ENCODE measurements at regions not wholly inside any gene's neighbourhood (a gene's known extent, or its start where the extent isn't known, plus 50 kb on each side); places are given as distances from the start of the nearest gene placed in this dataset.
A peak's percentile ranks its signal among the peaks of the same experiment; 100 is the strongest.
"Not testable (repeated sequence)": the region's sequence is repeated elsewhere in the genome, so short reads cannot be mapped to it uniquely, and the experiment has no call there.

DNA sequence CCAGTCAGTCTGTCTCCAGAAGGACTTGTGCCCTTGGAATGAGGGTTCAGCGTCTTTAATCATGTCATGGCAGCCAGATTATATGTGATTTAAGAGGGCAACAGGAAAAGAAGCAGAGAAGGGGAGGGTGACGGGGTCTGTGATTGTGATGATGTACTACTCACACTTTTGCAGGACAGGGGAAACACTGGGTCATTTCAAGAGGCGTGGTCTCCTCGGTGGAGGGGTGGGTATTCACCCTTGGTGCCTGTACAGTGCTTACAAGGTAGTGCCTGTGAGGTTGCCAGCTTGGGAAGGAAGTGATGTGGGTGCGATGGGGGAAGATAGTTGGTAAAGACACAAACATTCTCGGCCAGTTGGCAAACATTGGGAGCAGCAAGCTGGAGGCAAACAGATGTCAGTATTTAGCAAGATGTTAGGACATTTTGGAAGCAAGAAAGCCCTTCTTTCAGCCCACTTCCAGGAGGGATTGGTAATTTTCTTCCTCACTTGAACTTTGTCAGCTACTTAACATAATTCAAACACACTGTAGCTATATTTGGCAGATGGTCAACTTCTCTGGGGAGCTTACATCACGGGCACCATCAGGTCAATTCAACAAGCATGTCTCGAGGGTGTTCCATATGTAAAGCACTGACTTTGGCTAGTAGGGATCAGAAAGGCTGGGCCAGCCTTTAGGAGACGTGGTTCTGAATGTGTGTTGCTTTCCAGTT is 71.4 kb upstream of the ROPN1 start:
- H3K9ac ChIP-seq (ENCODE audit: low read length): no peak overlapping the region
- H3K27ac ChIP-seq (ENCODE audit: low read length): no peak overlapping the region
- H3K4me1 ChIP-seq (ENCODE audit: low read length): no peaks in the 10 kb centered on the region
- H3K36me3 ChIP-seq (ENCODE audit: insufficient read depth, low read length): no peaks in the 10 kb centered on the region
- no peaks in the 10 kb centered on the region for H4K20me1 ChIP-seq (ENCODE audit: insufficient read depth, low read depth, low read length)
- H3K27me3 ChIP-seq (ENCODE audit: low read length): no peaks in the 10 kb centered on the region
- no peaks in the 10 kb centered on the region for H3K9me3 ChIP-seq (ENCODE audit: low read length)
- no peak overlapping the region for H2AFZ ChIP-seq (ENCODE audit: low read length)
- H3K79me2 ChIP-seq (ENCODE audit: low read length): no peaks in the 10 kb centered on the region
- H3K4me2 ChIP-seq (ENCODE audit: low read depth, low read length, poor library complexity, severe bottlenecking): no peak overlapping the region
- H3K4me3 ChIP-seq (ENCODE audit: low read length): no peak overlapping the region
- no peaks in the 10 kb centered on the region for H3K9me2 ChIP-seq (replicated peaks; ENCODE audit: insufficient read depth, low read length)
- DNase-seq: no peak

DNA sequence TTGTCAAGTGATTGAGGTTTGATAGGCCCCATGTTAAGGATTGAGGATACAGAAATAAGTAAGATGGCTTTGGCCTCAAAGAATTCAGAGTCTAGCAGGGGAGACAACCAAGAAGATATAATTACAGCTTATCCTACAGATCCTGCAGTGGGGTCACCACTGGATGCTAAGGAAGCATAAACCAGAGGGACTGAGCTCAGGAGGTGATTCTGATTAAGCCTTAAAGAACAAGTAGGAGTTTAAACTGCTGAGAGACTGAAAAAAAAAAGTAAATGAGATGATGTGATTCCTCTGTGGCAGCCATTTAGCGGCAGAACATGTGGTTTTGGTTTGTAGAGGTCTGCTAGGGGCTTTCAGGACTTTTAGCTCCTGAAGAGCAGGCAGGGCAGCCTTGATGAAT is 72.1 kb upstream of the ROPN1 start:
- Histone ChIP-seq H3K27ac (ENCODE audit: low read length) (no peak overlapping the region), H3K9ac (ENCODE audit: low read length) (no peak overlapping the region), H3K9me2 (replicated peaks; ENCODE audit: insufficient read depth, low read length) (no peaks in the 10 kb centered on the region), H3K27me3 (ENCODE audit: low read length) (no peaks in the 10 kb centered on the region), H4K20me1 (ENCODE audit: insufficient read depth, low read depth, low read length) (no peaks in the 10 kb centered on the region), H3K4me2 (ENCODE audit: low read depth, low read length, poor library complexity, severe bottlenecking) (no peak overlapping the region), H2AFZ (ENCODE audit: low read length) (no peak overlapping the region), H3K4me3 (ENCODE audit: low read length) (no peak overlapping the region), H3K4me1 (ENCODE audit: low read length) (no peaks in the 10 kb centered on the region), H3K79me2 (ENCODE audit: low read length) (no peaks in the 10 kb centered on the region), H3K36me3 (ENCODE audit: insufficient read depth, low read length) (no peaks in the 10 kb centered on the region), H3K9me3 (ENCODE audit: low read length) (no peaks in the 10 kb centered on the region)
- no peak for DNase-seq

- H3K4me3 ChIP-seq (ENCODE audit: low read length); H3K9ac ChIP-seq (ENCODE audit: low read length); H3K4me1 ChIP-seq (ENCODE audit: low read length); H4K20me1 ChIP-seq (ENCODE audit: insufficient read depth, low read depth, low read length); H3K4me2 ChIP-seq (ENCODE audit: low read depth, low read length, poor library complexity, severe bottlenecking); H2AFZ ChIP-seq (ENCODE audit: low read length); H3K36me3 ChIP-seq (ENCODE audit: insufficient read depth, low read length); H3K9me2 ChIP-seq (replicated peaks; ENCODE audit: insufficient read depth, low read length); H3K79me2 ChIP-seq (ENCODE audit: low read length); H3K27me3 ChIP-seq (ENCODE audit: low read length); H3K9me3 ChIP-seq (ENCODE audit: low read length); DNase-seq; H3K27ac ChIP-seq (ENCODE audit: low read length): not testable (repeated sequence)
These were observed 74.6 kb upstream of the ROPN1 start for GRCh38 chr3:124066543-124066942.

GRCh38 chr3:124069706-124070105 is 77.8 kb upstream of the ROPN1 start:
- H2AFZ ChIP-seq (ENCODE audit: low read length); H3K9me2 ChIP-seq (replicated peaks; ENCODE audit: insufficient read depth, low read length); H3K9ac ChIP-seq (ENCODE audit: low read length); H3K27me3 ChIP-seq (ENCODE audit: low read length); H3K79me2 ChIP-seq (ENCODE audit: low read length); H4K20me1 ChIP-seq (ENCODE audit: insufficient read depth, low read depth, low read length); H3K36me3 ChIP-seq (ENCODE audit: insufficient read depth, low read length); H3K4me3 ChIP-seq (ENCODE audit: low read length); H3K4me1 ChIP-seq (ENCODE audit: low read length); DNase-seq; H3K27ac ChIP-seq (ENCODE audit: low read length); H3K4me2 ChIP-seq (ENCODE audit: low read depth, low read length, poor library complexity, severe bottlenecking); H3K9me3 ChIP-seq (ENCODE audit: low read length): not testable (repeated sequence)

GRCh38 chr3:124075090-124075489 is 83.2 kb upstream of the ROPN1 start:
- H3K9me2 ChIP-seq (replicated peaks; ENCODE audit: insufficient read depth, low read length); H2AFZ ChIP-seq (ENCODE audit: low read length); H3K79me2 ChIP-seq (ENCODE audit: low read length); H3K36me3 ChIP-seq (ENCODE audit: insufficient read depth, low read length); H3K4me3 ChIP-seq (ENCODE audit: low read length); H3K27me3 ChIP-seq (ENCODE audit: low read length); H3K4me2 ChIP-seq (ENCODE audit: low read depth, low read length, poor library complexity, severe bottlenecking); H4K20me1 ChIP-seq (ENCODE audit: insufficient read depth, low read depth, low read length); H3K27ac ChIP-seq (ENCODE audit: low read length); H3K4me1 ChIP-seq (ENCODE audit: low read length); H3K9me3 ChIP-seq (ENCODE audit: low read length); DNase-seq; H3K9ac ChIP-seq (ENCODE audit: low read length): not testable (repeated sequence)

DNA sequence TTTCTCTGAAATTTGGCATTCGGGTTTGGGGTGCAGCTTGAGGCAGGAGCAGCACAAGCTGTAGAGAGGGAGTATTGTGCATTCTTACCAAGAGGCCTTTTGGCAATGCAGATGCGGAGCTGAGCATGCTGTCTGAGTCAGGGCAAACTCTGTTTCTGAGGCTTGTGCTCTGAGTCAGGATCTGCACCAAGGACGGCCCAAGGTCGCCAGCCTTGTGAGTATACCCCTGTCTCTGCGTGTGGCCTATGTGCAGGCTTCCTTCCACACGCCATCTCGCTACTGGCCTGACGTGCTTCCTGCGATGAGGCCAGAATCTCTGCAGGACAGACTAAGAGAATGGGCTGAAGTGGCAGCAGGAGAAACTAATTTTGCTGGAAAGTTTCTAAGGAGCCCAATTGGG is 83.8 kb upstream of the ROPN1 start:
- no peaks in the 10 kb centered on the region for H3K79me2 ChIP-seq (ENCODE audit: low read length)
- H3K9ac ChIP-seq (ENCODE audit: low read length): no peak overlapping the region
- H3K27me3 ChIP-seq (ENCODE audit: low read length): no peaks in the 10 kb centered on the region
- no peaks in the 10 kb centered on the region for H3K36me3 ChIP-seq (ENCODE audit: insufficient read depth, low read length)
- no peak overlapping the region for H3K4me2 ChIP-seq (ENCODE audit: low read depth, low read length, poor library complexity, severe bottlenecking)
- H4K20me1 ChIP-seq (ENCODE audit: insufficient read depth, low read depth, low read length): no peaks in the 10 kb centered on the region
- no peak overlapping the region for H2AFZ ChIP-seq (ENCODE audit: low read length)
- H3K4me1 ChIP-seq (ENCODE audit: low read length): no peaks in the 10 kb centered on the region
- H3K9me3 ChIP-seq (ENCODE audit: low read length): no peaks in the 10 kb centered on the region
- DNase-seq: no peak
- no peak overlapping the region for H3K27ac ChIP-seq (ENCODE audit: low read length)
- no peaks in the 10 kb centered on the region for H3K9me2 ChIP-seq (replicated peaks; ENCODE audit: insufficient read depth, low read length)
- no peak overlapping the region for H3K4me3 ChIP-seq (ENCODE audit: low read length)

GRCh38 chr3:124076235-124076634 is 84.3 kb upstream of the ROPN1 start:
- Histone ChIP-seq H3K27ac (ENCODE audit: low read length) (no peak overlapping the region), H3K9me3 (ENCODE audit: low read length) (no peaks in the 10 kb centered on the region), H3K4me3 (ENCODE audit: low read length) (no peak overlapping the region), H3K4me2 (ENCODE audit: low read depth, low read length, poor library complexity, severe bottlenecking) (no peak overlapping the region), H3K27me3 (ENCODE audit: low read length) (no peaks in the 10 kb centered on the region), H3K79me2 (ENCODE audit: low read length) (no peaks in the 10 kb centered on the region), H4K20me1 (ENCODE audit: insufficient read depth, low read depth, low read length) (no peaks in the 10 kb centered on the region), H2AFZ (ENCODE audit: low read length) (no peak overlapping the region), H3K9me2 (replicated peaks; ENCODE audit: insufficient read depth, low read length) (no peaks in the 10 kb centered on the region), H3K4me1 (ENCODE audit: low read length) (no peaks in the 10 kb centered on the region), H3K9ac (ENCODE audit: low read length) (no peak overlapping the region), H3K36me3 (ENCODE audit: insufficient read depth, low read length) (no peaks in the 10 kb centered on the region)
- DNase-seq: no peak

GRCh38 chr3:124078953-124079911 is 87.3 kb upstream of the ROPN1 start:
- H3K4me1 ChIP-seq (ENCODE audit: low read length): peaks cover 6% of the 10 kb centered on the region
- H3K27me3 ChIP-seq (ENCODE audit: low read length): no peaks in the 10 kb centered on the region
- no peak overlapping the region for H2AFZ ChIP-seq (ENCODE audit: low read length)
- H3K79me2 ChIP-seq (ENCODE audit: low read length): no peaks in the 10 kb centered on the region
- peak; percentile 78 for DNase-seq
- H3K9me2 ChIP-seq (replicated peaks; ENCODE audit: insufficient read depth, low read length): no peaks in the 10 kb centered on the region
- no peak overlapping the region for H3K9ac ChIP-seq (ENCODE audit: low read length)
- H3K27ac ChIP-seq (ENCODE audit: low read length): no peak overlapping the region
- no peak overlapping the region for H3K4me3 ChIP-seq (ENCODE audit: low read length)
- no peaks in the 10 kb centered on the region for H3K36me3 ChIP-seq (ENCODE audit: insufficient read depth, low read length)
- H3K4me2 ChIP-seq (ENCODE audit: low read depth, low read length, poor library complexity, severe bottlenecking): no peak overlapping the region
- H4K20me1 ChIP-seq (ENCODE audit: insufficient read depth, low read depth, low read length): no peaks in the 10 kb centered on the region
- H3K9me3 ChIP-seq (ENCODE audit: low read length): no peaks in the 10 kb centered on the region

Measured in Karpas-422 (cell line).